ENCODE measurements at regions not wholly inside any gene's neighbourhood (a gene's known extent, or its start where the extent isn't known, plus 50 kb on each side); places are given as distances from the start of the nearest gene placed in this dataset.

GRCh38 chr10:45080331-45080730 lies 79.6 kb downstream of the ZNF22 start:
- TF ChIP-seq CTCF (conservative IDR thresholded peaks at IDR 0.05; ENCODE audit: low read depth, low read length) (no peak), EZH2 (IDR thresholded peaks at IDR 0.05; ENCODE audit: low read length, unreplicated experiment) (no peak), EZH2phosphoT487 (IDR thresholded peaks at IDR 0.05; ENCODE audit: borderline replicate concordance, low read length) (no peak)

Measured in PC-3 (cell line).